GM18519 (cell line): ENCODE measurements at regions not wholly inside any gene's neighbourhood (a gene's known extent, or its start where the extent isn't known, plus 50 kb on each side); places are given as distances from the start of the nearest gene placed in this dataset.

Experiments
- ATAC-seq: cut with Tn5 transposase; IDR thresholded peaks from one replicate; pipeline ENCODE4 v1.9.1; 2021; ENCODE audit warnings: mild to moderate bottlenecking, moderate library complexity; ENCODE audit not compliant: unreplicated experiment, low FRiP score

- no peak for ATAC-seq
These were observed 246.9 kb downstream of the SOX4 start for GRCh38 chr6:21840428-21840827.

GRCh38 chr6:21842875-21843645 is 249.5 kb downstream of the SOX4 start:
- no peak for ATAC-seq

- no peak for ATAC-seq
These were observed 250.8 kb downstream of the SOX4 start for GRCh38 chr6:21844120-21844917.

GRCh38 chr6:21845018-21845417 is 251.5 kb downstream of the SOX4 start:
- ATAC-seq = no peak

GRCh38 chr6:21845439-21846140 is 252.0 kb downstream of the SOX4 start:
- no peak for ATAC-seq

- no peak for ATAC-seq
These were observed 253.2 kb downstream of the SOX4 start for GRCh38 chr6:21846541-21847451.

GRCh38 chr6:21847711-21848480 is 254.3 kb downstream of the SOX4 start:
- no peak for ATAC-seq

- ATAC-seq = no peak
These were observed 257.1 kb downstream of the SOX4 start for GRCh38 chr6:21850691-21851090.

GRCh38 chr6:21855811-21856455 is 262.4 kb downstream of the SOX4 start:
- ATAC-seq = no peak

- no peak for ATAC-seq
These were observed 262.9 kb downstream of the SOX4 start for GRCh38 chr6:21856456-21856825.

GRCh38 chr6:21856844-21857243 is 263.3 kb downstream of the SOX4 start:
- no peak for ATAC-seq

GRCh38 chr6:21858076-21858475 is 264.5 kb downstream of the SOX4 start:
- ATAC-seq = no peak

GRCh38 chr6:21859193-21859735 is 265.7 kb downstream of the SOX4 start:
- ATAC-seq = no peak

GRCh38 chr6:21861942-21862341 is 268.4 kb downstream of the SOX4 start:
- ATAC-seq = no peak

- ATAC-seq = no peak
These were observed 270.7 kb downstream of the SOX4 start for GRCh38 chr6:21864206-21864605.

GRCh38 chr6:21868226-21868625 is 274.7 kb downstream of the SOX4 start:
- ATAC-seq = no peak

GRCh38 chr6:21869085-21869771 is 275.7 kb downstream of the SOX4 start:
- no peak for ATAC-seq

- no peak for ATAC-seq
These were observed 276.7 kb downstream of the SOX4 start for GRCh38 chr6:21870076-21870730.
